ENCODE measurements at regions not wholly inside any gene's neighbourhood (a gene's known extent, or its start where the extent isn't known, plus 50 kb on each side); places are given as distances from the start of the nearest gene placed in this dataset.

DNA sequence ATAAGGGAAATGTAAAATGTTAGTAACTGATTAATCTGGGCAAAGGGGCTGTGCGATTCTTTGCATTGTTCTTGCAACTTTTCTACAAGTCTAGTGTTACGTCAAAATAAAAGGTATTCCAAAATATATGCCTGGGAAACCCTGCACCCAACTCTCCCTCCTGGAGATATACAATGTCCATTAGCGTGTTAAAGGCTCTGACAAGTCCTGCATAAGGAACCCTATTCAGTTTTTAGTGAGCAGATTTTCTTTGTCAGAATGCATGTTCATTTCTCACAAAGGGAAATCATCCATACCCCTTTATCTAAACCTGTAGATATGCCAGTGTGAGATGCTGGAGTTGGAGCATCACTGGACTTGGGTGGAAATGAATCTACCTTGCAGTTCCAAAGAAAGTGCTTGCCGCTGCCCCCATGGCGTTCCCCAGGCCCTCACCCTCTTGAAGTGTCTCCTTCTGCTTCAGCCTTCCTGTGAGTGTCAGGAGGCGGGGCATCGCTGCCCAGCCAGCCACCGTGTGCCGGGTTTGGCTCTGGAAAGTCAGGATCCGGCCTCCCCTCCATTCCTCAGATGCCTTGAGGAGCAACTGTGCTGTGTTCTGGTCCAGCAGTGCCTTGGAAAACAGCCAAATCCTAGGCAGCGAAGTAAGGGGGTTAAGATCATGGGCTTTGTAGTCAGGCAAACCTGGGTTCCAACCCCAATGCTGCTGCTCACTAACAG lies 85.5 kb downstream of the RMI2 start:
- TF ChIP-seq POLR2AphosphoS5 (IDR thresholded peaks at IDR 0.05), result no peak
- TF ChIP-seq, protein P1, sequence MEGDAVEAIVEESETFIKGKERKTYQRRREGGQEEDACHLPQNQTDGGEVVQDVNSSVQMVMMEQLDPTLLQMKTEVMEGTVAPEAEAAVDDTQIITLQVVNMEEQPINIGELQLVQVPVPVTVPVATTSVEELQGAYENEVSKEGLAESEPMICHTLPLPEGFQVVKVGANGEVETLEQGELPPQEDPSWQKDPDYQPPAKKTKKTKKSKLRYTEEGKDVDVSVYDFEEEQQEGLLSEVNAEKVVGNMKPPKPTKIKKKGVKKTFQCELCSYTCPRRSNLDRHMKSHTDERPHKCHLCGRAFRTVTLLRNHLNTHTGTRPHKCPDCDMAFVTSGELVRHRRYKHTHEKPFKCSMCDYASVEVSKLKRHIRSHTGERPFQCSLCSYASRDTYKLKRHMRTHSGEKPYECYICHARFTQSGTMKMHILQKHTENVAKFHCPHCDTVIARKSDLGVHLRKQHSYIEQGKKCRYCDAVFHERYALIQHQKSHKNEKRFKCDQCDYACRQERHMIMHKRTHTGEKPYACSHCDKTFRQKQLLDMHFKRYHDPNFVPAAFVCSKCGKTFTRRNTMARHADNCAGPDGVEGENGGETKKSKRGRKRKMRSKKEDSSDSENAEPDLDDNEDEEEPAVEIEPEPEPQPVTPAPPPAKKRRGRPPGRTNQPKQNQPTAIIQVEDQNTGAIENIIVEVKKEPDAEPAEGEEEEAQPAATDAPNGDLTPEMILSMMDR (IDR thresholded peaks at IDR 0.05), result no peak

Measured in transverse colon (tissue), 4 donors.